OCI-LY3 (cell line): ENCODE measurements at regions not wholly inside any gene's neighbourhood (a gene's known extent, or its start where the extent isn't known, plus 50 kb on each side); places are given as distances from the start of the nearest gene placed in this dataset.

Source experiments
- H2AFZ ChIP-seq: fragments of 200-600, 300-600 bp; shearing (Covaris generic); 2 replicates; pipeline ENCODE4 v1.6.0; 2014; ENCODE audit warnings: antibody characterized with exemption, low read depth, low read length
- H3K27ac ChIP-seq: fragments of 200-600, 300-600 bp; sonication (generic); 2 replicates; pipeline ENCODE4 v1.5.1; 2014; ENCODE audit warnings: mild to moderate bottlenecking, low read length, moderate library complexity, mixed read lengths
- H3K27me3 ChIP-seq: fragments of 200-600, 300-600 bp; sonication (generic); 2 replicates; pipeline ENCODE4 v1.6.1; 2014; ENCODE audit warnings: low read depth, low read length, mixed read lengths
- H3K36me3 ChIP-seq: fragments of 200-600, 300-600 bp; sonication (generic); replicated peaks from 2 replicates; pipeline ENCODE3; 2014; ENCODE audit warnings: low read depth, low read length, mixed read lengths
- H3K4me1 ChIP-seq: fragments of 300-600, 200-600 bp; sonication (generic); 2 replicates; pipeline ENCODE4 v1.6.1; 2014; ENCODE audit warnings: low read length, mixed read lengths
- H3K4me2 ChIP-seq: fragments of 200-600, 300-600 bp; sonication (generic); 2 replicates; pipeline ENCODE4 v1.6.1; 2014; ENCODE audit warnings: low read length, mixed read lengths
- H3K4me3 ChIP-seq: fragments of 300-600, 200-600 bp; sonication (generic); 2 replicates; pipeline ENCODE4 v1.5.1; 2014; ENCODE audit warnings: antibody characterized with exemption, mild to moderate bottlenecking, low read length, moderate library complexity
- H3K79me2 ChIP-seq: fragments of 300-600, 200-600 bp; shearing (Covaris generic); 2 replicates; pipeline ENCODE4 v1.6.1; 2014; ENCODE audit warnings: mild to moderate bottlenecking, low read length, mixed read lengths
- H3K9ac ChIP-seq: fragments of 300-600, 200-600 bp; shearing (Covaris generic); 2 replicates; pipeline ENCODE4 v1.6.0; 2014; ENCODE audit warnings: mild to moderate bottlenecking, low read length, moderate library complexity
- H3K9me3 ChIP-seq: fragments of 200-600, 300-600 bp; shearing (Covaris generic); 2 replicates; pipeline ENCODE4 v1.6.1; 2014; ENCODE audit warnings: low read length, mixed read lengths; ENCODE audit not compliant: insufficient read depth
- H4K20me1 ChIP-seq: fragments of 200-600, 300-600 bp; sonication (generic); 2 replicates; pipeline ENCODE4 v1.6.1; 2016; ENCODE audit warnings: low read length, mixed read lengths; ENCODE audit not compliant: insufficient read depth
- EZH2phosphoT487 ChIP-seq: fragments of 200-600 bp; shearing (Covaris generic); IDR thresholded peaks from 2 replicates; pipeline ENCODE4 v1.6.1; 2018; ENCODE audit warnings: antibody characterized with exemption, mixed run types, low read depth
- TF ChIP-seq, protein P1 (sequence below): fragments of 200-600, 300-600 bp; sonication (generic); IDR thresholded peaks from 2 replicates; pipeline ENCODE4 v1.5.1; 2014; ENCODE audit warnings: antibody characterized with exemption, low read length, low read depth

GRCh38 chr12:65694130-65694529 lies 130.2 kb upstream of the HMGA2 start:
- Histone ChIP-seq H3K79me2 (no peaks in the 10 kb centered on the region), H3K27me3 (0 out of 2 replicates have a peak, but pooled peaks cover 7% of the 10 kb centered on the region), H4K20me1 (no peaks in the 10 kb centered on the region), H3K9me3 (no peaks in the 10 kb centered on the region), H3K4me3 (no peak overlapping the region), H3K27ac (no peak overlapping the region), H3K36me3 (no peaks in the 10 kb centered on the region), H3K9ac (no peak overlapping the region), H3K4me2 (no peak overlapping the region), H2AFZ (no peak overlapping the region), H3K4me1 (no peaks in the 10 kb centered on the region)
- TF ChIP-seq, protein P1, sequence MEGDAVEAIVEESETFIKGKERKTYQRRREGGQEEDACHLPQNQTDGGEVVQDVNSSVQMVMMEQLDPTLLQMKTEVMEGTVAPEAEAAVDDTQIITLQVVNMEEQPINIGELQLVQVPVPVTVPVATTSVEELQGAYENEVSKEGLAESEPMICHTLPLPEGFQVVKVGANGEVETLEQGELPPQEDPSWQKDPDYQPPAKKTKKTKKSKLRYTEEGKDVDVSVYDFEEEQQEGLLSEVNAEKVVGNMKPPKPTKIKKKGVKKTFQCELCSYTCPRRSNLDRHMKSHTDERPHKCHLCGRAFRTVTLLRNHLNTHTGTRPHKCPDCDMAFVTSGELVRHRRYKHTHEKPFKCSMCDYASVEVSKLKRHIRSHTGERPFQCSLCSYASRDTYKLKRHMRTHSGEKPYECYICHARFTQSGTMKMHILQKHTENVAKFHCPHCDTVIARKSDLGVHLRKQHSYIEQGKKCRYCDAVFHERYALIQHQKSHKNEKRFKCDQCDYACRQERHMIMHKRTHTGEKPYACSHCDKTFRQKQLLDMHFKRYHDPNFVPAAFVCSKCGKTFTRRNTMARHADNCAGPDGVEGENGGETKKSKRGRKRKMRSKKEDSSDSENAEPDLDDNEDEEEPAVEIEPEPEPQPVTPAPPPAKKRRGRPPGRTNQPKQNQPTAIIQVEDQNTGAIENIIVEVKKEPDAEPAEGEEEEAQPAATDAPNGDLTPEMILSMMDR, result no peak
- TF ChIP-seq EZH2phosphoT487, result no peak

DNA sequence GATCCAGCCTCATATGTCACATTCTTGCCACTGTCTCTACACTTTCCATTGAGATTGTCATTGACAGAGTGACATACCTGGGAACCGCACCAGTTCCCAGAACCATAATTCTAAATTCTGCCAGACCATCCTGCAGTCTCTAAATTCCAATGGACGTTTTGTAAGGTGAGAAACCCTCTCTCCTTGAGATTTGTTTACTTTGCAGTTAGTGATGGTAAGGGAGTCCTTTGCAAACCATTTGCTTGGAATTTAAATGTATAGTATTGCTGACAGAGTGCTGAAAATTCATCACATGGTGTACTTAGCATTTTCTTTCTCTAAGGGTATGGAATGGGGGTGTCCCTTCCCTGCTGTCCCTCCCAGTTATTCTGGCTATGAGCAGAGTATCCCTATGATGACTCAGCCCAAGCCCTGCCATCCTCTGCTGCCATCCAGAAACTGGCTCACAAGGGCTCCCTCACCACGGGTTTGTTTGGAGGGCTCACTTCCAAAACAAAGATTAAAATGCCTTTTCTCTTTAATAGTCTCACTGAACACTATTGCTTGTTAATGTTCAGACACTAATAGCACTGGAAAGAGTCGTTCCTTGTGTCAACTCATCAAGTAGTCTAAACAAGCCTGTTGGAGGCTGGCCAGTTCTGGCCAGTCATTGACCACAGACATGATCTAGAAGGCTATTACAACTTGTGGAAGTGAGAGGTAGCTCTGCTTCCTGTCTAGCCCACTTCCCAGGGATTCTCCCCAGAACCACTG lies 129.0 kb upstream of the HMGA2 start:
- no peaks in the 10 kb centered on the region for H3K9me3 ChIP-seq
- no peak for TF ChIP-seq EZH2phosphoT487
- TF ChIP-seq, protein P1, result no peak
- no peak overlapping the region for H3K27ac ChIP-seq
- no peaks in the 10 kb centered on the region for H3K4me1 ChIP-seq
- H3K79me2 ChIP-seq, result no peaks in the 10 kb centered on the region
- H3K4me2 ChIP-seq, result no peak overlapping the region
- H3K27me3 ChIP-seq, result 0 out of 2 replicates have a peak, but pooled peaks cover 7% of the 10 kb centered on the region
- no peak overlapping the region for H3K4me3 ChIP-seq
- H3K36me3 ChIP-seq, result no peaks in the 10 kb centered on the region
- H2AFZ ChIP-seq, result no peak overlapping the region
- H4K20me1 ChIP-seq, result no peaks in the 10 kb centered on the region
- H3K9ac ChIP-seq, result no peak overlapping the region

GRCh38 chr12:65696227-65696626 lies 128.1 kb upstream of the HMGA2 start:
- H3K4me3 ChIP-seq, result no peak overlapping the region
- no peak overlapping the region for H3K9ac ChIP-seq
- no peaks in the 10 kb centered on the region for H3K79me2 ChIP-seq
- H3K36me3 ChIP-seq, result no peaks in the 10 kb centered on the region
- 0 out of 2 replicates have a peak, but pooled peaks cover under 1% of the 10 kb centered on the region for H3K27me3 ChIP-seq
- no peak overlapping the region for H3K4me2 ChIP-seq
- no peak overlapping the region for H2AFZ ChIP-seq
- no peak for TF ChIP-seq EZH2phosphoT487
- TF ChIP-seq, protein P1, result no peak
- H3K27ac ChIP-seq, result no peak overlapping the region
- H3K9me3 ChIP-seq, result no peaks in the 10 kb centered on the region
- no peaks in the 10 kb centered on the region for H3K4me1 ChIP-seq
- H4K20me1 ChIP-seq, result no peaks in the 10 kb centered on the region

DNA sequence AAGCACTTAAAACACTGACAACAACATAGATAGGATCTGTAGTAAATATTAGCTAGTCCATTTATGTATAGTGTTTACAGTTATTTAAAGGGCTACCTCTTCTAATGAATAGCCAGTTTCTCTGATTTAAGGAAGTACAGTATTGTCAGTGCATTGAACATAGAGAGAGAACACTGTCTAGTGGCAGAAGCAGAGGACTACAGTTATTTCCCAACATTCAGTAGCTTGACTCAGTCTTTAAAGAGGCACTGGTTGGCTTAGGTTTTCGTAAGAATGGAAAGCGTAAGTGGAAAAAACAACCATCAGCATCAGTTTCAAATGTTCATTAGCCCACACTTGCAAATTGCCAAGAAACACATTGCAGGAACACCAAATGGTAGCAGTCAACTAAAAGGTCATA lies 125.0 kb upstream of the HMGA2 start:
- no peaks in the 10 kb centered on the region for H3K9me3 ChIP-seq
- H3K27me3 ChIP-seq, result no peaks in the 10 kb centered on the region
- H3K9ac ChIP-seq, result no peak overlapping the region
- H3K27ac ChIP-seq, result no peak overlapping the region
- H3K79me2 ChIP-seq, result no peaks in the 10 kb centered on the region
- H3K4me3 ChIP-seq, result no peak overlapping the region
- H3K4me1 ChIP-seq, result no peaks in the 10 kb centered on the region
- TF ChIP-seq, protein P1, result no peak
- TF ChIP-seq EZH2phosphoT487, result no peak
- no peaks in the 10 kb centered on the region for H4K20me1 ChIP-seq
- H3K36me3 ChIP-seq, result no peaks in the 10 kb centered on the region
- no peak overlapping the region for H3K4me2 ChIP-seq
- H2AFZ ChIP-seq, result no peak overlapping the region
